OCI-M2 (cell line): ENCODE measurements at regions not wholly inside any gene's neighbourhood (a gene's known extent, or its start where the extent isn't known, plus 50 kb on each side); places are given as distances from the start of the nearest gene placed in this dataset.

Experiments used
- DNase-seq: peaks from one replicate; lab custom pipeline; 2025; ENCODE audit not compliant: unreplicated experiment; lab: John Stamatoyannopoulos, UW

DNA sequence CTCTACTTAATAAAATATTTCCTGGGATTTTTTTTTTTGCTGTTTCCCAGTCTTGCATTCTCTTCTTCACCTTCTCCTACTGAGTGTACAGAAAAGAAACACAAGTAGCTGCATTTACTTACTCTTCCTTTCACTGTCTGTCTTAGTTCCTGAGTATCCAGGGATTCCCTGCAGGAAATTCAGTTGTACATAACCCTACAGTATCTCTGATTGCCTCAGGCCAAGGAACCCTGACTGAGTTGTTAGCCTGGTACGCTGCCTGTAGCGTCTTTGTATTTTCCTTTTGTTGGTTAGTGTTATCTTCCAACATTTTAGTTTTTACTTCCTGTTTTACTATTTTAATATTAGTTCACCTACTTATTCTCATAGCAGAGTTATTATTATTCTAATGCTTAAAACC is 142.5 kb upstream of the ROBO1 start:
- no peak for DNase-seq

DNA sequence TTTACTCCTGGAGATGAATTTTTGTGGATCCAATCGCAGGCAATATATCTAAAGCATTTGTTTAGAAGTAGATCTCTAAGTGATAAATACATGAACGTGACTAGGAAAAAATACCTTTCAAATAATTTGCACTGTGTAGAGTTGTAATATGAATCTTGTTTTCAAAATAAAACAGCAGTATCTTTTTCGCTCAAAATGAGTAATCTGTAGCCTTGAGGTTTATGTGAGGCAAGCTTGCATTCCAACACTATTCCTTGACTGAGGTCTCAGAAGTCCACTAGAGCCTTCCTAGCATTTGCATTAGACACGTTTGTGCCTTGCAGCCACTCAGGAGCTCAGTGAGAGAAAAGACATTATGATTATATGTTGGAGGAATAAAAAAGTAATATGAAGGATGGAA is 138.3 kb upstream of the ROBO1 start:
- no peak for DNase-seq

DNA sequence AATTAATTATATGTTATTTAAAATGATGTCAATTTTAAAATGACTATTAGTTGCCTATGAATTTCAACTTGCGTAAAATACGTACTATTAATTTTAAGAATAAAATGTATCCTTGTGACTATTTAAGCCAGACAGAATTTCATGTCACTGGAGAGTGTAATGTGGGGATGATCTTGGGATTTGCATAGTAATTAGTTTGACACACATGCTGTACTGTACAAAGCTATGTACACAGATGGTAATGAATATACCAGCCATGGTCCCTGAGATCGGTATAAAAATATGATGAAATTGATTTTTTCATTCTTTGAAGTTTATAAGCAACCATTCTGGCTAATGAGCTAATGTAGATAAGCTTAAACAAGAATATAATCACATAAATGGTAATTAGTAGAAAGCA is 134.4 kb upstream of the ROBO1 start:
- no peak for DNase-seq

DNA sequence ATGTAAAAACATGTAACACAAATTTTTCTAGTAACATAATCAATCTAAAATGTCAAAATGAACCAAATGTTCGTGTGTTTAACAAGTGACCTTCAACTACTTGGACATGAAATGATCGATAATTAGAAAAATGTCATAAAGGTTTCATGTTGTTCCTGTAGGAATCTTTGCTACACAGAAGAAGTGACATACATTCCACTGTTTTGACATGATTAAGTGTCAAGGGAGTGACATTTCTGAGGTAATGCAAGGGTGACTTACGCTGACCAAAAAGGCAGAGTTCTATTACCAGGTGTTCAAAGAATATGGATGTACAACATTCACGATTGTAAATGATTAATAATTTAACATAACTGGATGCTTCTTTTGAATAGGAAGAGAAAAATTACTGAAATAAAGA is 131.1 kb upstream of the ROBO1 start:
- no peak for DNase-seq

DNA sequence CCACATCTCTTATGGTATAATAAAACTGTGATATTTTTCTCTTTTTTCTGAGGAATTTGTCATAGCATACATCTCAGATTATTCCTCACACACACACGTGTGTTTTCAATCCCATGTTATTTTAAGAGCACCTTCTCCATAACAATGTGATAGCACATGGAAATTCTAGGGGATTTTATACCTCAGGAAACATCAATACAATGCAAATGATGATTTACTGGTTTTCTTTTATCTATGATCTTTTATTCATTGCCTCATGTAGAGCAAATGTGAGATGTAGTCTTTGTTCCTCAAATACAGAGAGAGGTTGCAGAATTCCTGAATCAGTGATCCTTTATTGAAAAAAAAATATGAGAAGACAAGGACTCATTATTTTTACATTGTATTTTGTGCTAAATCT is 128.3 kb upstream of the ROBO1 start:
- no peak for DNase-seq

DNA sequence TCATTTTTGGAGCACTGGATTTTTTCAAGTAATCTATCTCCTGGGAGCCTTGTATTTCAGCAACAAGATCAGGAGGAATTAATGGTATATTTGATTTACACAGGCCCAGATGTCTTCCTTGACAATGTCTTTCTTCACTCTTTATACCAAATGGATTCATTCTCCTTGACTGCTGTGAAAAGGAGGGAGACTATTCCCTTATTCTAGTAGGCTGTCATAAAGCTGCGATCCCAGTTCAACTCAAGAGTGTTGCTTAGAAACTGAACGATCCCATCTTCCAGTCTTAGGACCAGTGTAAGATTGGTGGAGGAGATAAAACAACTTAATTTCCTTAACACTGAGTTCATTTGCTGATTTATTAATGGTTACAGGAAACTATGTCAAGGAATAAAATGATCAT is 119.4 kb upstream of the ROBO1 start:
- no peak for DNase-seq

DNA sequence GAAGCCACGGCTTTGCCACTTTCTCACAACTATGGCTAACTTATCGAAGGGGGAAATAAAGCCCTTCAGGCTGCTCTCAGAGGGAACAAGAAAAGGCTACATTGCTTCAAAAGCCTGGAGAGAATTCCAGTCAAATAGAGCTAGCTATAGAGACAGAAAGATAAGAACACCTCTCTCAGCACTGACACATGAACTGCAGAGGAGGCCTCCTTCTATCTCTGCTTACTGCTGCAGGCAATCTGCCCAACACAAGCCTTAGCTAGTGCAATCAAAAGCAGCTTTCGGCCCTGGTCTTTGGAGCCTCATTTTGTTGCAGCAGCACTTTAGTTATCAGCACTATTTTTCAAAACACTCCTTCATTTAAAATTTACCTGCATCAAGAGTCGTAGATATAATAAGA is 118.4 kb upstream of the ROBO1 start:
- no peak for DNase-seq

DNA sequence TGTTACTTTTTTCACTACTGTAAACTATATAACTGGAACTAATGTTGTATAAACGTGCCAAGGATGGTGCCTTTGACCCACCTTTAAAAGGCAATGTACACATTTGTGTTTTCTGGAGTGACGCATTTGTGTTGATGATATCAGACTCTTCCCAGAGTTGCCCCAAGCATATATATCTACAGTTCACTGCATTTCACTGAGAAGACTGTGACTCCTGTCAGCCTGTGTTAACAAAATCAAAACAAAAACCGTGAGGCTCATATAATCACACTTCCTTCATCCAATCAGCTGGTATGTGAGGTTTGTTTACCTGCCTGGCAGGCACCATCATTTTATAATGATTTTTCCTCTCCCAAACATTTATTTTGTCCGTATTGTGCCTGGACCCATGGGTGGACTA is 117.6 kb upstream of the ROBO1 start:
- DNase-seq = no peak

DNA sequence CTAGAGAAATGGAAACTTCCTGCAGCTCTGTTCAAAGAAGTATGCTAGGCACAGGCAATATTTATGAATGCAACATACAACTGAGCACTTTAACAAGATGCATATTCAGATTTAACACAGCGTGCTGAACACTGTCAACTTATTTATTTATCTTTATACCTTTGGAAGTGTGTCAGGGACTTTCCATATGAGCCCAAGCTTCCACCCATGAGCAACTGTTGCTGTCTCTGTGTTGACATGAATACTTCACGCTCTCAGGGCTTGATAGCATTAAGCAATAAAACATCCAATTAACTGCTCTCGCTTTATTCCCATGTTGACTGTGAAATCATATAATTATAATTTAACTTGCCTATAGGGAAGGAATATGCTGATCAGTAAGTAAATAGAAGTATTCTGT is 116.6 kb upstream of the ROBO1 start:
- DNase-seq = no peak

DNA sequence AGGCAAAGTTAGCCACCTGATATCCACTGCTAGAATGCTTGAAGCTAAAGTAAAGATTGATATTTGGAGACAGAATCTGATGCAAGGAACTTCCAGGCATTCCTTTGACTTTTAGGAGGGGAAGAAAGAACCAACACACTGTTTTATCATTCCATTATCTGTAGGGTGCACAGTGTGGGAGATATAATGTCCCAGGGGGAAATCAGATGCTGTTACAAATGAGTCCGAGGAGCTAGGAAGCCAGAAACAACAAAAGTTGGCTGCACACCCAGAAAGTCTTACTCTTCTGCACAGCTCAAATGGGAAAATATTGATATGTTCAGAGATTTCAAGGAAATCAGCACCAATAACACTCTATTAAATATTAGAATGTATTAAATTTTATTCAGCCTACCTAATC is 113.6 kb upstream of the ROBO1 start:
- DNase-seq = no peak

DNA sequence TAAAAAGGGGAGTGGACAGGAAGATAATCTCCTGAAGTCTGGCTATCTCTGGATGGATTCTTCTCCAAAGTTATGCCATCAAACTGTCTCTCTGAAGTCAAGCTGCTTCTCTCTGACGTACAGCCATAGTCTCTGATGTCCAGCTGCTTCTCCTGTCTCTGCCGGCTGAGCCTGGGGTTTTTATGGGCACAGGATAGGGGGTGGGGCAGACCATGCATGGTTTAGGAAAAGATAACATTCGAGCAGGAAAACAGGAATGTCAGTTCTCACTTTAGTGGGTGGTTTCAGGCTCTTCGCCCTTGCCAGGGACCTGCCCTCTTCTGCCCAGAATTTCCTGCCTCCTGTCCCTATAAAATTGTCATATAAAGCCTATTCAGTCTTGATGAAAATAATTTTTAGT is 110.9 kb upstream of the ROBO1 start:
- DNase-seq = no peak

DNA sequence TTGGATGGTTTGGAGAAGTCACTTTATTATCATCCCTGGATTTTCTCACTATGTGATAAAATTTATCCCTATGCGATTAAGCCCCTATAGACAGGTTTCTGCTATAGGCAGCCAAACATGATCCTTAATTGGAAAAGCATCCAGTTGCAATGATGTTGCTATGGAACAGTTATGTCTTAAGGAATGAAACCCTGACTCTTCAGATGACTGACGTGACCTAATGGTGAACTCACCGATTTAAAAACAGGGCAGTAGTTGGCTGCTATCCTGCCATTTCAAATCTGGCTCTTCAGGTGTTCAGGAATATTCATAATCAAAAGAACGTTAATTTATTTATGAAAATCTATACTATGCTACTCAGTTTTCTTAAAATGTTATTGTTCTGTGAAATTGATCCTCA is 106.8 kb upstream of the ROBO1 start:
- DNase-seq = no peak

DNA sequence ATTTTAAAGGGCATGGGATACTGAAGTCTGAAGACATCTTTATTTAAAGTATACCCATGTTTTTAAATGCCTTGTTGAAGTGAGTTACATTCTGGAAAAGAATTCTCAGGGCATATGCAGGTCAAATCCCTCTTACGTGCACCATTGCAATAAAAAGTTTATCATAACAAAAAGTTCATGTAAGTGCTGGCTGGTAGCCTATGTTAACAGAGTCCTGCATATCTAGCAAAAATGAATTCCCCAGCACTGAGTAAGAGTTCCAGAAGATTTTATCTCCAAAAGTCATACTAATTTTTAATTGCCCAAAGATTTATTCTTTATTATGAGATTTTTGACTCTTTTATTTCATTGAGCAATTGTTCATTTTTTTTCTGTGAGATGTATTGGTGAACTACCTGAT is 104.7 kb upstream of the ROBO1 start:
- no peak for DNase-seq

DNA sequence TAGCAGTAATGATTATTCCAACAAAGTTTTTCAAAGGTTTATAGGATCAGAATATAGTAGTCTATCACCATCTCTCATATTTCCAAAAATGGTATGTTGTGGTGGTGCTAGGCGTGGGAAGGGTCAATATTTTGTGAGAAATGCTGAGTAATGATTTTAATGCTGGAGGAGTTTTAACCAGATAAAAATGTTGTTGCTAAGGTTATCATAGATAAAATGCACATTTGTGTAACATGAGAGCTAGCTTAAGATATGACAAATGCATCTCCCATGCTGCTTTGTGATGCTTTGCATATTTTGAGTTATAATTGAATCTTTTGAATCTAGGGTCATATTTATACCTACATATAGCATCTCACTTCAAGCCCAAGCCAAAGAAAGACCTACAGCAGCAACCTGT is 103.9 kb upstream of the ROBO1 start:
- DNase-seq = no peak

DNA sequence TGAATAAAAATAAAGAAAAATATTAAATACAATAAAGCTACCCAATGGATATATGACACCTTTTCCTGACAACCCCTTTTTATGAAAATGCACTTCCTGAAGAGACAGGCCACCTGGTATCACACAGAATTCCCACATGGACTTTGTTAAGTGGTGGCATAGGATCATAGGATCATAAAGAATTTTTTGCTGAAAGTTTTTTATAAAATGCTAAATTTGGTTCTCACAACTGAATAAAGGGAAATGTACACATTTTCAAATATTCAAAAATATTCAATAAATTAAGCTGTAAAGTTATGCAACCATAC is 102.5 kb upstream of the ROBO1 start:
- no peak for DNase-seq

DNA sequence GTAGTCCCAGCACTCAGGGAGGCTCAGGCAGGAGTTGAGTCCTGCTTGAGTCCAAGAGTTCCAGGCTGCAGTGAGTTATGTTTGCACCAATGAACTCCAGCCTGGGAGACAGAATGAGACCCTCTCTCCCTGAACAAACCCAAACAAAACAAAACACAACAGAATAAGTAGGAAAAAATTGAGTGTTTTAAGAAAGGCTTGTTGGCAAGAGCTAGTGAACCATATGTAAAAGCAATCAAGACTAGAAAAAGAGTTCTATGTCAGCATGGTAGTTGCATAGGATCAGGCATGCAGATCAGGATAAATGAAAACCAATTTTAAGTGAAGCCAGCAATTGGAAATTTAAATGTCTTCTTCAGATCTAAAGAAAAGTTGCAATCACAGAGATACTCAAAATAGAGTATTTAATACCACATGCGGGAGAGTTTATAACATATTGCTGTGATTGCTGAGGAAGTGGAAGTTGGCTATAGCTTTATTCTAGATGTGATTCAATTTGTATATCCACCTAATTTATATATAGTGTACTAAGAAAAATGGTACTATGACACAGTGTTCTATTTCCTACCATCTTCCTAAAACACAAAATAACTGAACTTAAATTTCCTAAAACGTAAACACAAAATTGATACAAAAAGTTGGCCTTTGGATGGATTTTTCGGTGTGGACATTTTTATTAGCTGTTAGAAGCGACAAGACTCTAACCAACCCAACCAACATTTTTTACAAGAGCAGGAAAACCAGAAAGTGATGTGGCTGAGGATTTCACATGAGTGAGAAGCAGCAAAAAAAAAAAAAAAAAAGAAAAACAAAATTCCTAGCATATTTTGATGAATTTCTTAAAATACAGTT is 101.9 kb upstream of the ROBO1 start:
- no peak for DNase-seq

DNA sequence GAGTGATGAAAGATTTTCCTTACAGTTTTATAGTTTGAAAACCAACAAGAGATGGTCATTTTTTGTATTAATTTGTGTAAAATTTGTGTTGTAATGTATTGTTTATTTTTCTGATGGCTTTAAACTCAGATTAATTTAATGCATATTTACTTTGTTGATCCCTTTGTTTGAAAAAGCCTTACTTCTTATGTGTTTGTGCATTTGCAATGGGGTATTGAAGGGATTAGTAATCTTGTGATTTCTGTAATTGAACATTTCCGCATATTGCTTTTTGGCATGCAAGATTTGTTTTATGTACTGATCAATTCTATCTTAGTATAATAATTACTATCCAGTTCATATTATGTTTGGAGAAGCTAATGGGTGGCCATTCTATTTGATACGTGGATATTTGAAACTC is 98.4 kb upstream of the ROBO1 start:
- no peak for DNase-seq

DNA sequence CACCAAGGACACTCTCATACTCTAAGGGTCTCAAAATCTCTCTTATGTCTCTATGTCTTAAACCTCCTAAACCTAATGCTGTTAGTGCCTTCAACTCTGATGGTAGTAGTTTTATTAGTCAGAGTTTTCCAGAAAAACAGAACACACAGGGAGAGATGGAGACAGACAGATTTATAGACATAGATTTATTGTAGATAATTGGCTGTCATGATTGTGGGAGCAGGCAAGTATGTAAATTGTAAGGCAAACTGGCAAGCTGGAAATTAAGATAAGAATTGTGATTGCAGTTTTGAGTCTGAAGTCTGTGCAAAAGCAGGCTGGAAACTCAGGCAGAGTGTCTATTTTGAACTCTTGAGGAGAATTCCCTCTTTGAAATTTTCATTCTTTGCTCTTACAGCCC is 96.3 kb upstream of the ROBO1 start:
- no peak for DNase-seq

DNA sequence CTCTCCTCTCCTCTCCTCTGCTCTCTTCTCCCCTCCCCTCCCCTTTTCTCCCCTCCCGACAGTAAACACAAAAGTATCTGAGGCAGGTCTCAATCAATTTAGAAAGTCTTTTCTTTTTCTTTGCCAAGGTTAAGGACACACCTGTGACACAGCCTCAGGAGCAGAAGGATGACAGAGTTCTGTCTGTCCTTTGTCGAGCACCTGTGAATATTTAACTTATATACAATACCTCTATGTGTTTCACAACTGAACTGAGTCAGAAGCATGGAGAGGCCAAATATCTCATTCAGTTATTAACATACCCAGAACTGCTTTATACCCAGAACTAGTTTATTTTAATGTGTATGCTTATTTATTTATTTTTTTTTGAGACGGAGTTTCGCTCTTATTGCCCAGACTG is 81.1 kb upstream of the ROBO1 start:
- DNase-seq = no peak

DNA sequence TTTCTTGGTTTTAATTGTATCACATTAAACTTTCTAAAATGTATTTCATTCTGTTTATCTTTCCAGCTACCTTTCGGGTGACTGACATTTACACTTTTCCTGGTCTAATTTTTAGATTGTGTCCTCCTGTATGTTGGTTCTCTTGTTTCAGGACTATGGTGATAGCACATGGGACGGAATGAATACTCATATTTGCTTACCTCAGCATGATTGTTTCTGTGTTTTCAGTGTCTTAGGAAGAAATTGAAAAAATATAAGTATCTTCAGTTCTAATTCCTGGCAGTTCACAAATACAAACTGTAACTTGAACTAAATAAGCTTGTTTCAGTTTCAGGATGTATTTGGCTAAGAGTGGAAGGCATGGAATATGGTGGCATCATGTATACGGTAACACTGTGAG is 80.1 kb upstream of the ROBO1 start:
- DNase-seq = no peak

DNA sequence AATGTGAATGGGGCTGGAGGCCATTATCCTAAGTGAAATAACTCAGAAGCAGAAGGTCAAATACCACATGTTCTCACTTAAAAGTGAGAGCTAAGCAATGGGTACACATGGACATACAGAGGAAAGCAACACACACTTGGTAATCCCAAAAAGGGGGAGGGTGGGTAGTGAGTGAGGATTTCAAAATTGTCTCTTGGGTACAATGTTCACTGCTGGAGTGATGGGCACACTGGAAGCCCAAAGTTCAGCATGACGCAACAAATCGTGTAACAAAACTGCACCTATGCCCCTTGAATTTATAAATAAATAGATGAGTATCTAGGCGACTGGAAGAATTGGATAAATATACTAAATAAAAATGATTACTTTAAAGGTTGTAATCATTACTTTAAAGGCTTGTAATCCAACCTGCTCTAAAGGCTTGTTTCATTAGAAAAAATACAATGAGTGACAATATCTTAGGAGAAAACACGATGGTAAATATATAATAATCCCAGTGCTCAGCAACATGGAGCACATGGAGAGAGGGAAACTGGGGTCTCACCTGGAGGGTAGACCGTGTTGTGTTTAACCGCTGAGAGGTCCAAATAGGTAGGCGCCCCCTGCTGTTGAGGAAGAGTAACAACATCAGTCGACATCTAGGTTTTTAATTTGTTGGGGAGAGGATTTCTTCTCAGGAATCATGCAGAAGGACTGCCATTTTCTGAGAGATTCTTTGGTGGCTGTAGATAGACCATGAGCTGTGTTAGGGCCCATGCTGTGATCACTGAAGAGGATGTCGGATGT is 78.5 kb upstream of the ROBO1 start:
- no peak for DNase-seq

DNA sequence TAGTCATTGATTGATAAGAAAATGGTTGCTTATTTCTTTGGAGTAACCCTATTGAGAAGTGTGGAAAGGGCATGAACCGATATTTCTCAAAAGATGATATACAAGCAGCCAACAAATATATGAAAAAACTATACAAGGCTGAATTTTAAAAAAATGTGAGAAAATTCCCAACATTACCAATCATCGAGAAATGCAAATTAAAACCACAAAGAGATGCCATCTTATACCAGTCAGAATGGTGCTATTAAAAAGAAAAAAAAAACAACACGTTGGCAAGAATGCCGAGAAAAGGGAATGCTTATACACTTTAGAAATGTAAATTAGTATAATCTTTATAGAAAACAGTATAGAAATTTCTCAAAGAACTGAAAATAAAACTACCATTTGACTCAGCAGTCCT is 77.7 kb upstream of the ROBO1 start:
- DNase-seq = no peak

DNA sequence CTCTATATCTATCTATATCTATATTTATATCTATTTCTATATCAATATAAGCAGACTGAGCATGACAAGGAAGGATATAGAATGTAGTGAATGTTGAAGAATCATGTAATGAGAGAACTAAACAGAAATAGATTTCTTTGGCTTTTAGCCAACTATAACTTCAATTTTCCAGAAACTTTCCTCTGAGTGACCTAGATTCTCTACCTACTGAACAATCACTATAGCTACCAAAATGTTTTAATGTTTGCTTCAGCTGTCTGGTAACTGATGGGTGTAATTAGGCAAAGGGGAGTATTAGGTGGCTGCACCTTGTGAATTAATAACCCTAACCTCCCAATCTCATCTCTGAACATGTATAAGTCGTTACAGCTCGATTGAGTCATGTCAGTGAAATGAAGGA is 76.4 kb upstream of the ROBO1 start:
- DNase-seq = no peak
